Naive thymus-derived CD4-positive, alpha-beta T cell (primary cell): ENCODE measurements at regions not wholly inside any gene's neighbourhood (a gene's known extent, or its start where the extent isn't known, plus 50 kb on each side); places are given as distances from the start of the nearest gene placed in this dataset.

Experiments used
- ATAC-seq: fragments of 150-1000 bp; cut with Tn5 transposase; 2 replicates; pipeline ENCODE4 v1.10.0; 2021; ENCODE audit warnings: mild to moderate bottlenecking, moderate library complexity
- CTCF ChIA-PET: fragments of 350-600 bp; sonication (Branson Sonifier 250); formaldehyde crosslinking; loops from one replicate; lab custom pipeline; 2021; ENCODE audit warnings: antibody characterized with exemption; lab: Charles Lee
- POLR2A ChIA-PET: fragments of 350-600 bp; sonication (Branson Sonifier 250); formaldehyde crosslinking; loops from one replicate; lab custom pipeline; 2021; ENCODE audit warnings: antibody characterized with exemption, inconsistent platforms; lab: Charles Lee
- DNase-seq, 9 donors: peaks; one replicate each; pipeline versions ENCODE4 v3.0.0 to v3.0.0-alpha.2; 2020 to 2022; ENCODE audit warnings: mixed read lengths in 1 of 9
- H3K27ac ChIP-seq: one replicate; pipeline ENCODE4 v1.7.0; 2013; ENCODE audit warnings: mild to moderate bottlenecking, low read depth, low read length, moderate library complexity
- H3K27me3 ChIP-seq, 2 donors: one replicate each; pipeline ENCODE4 v1.7.0; 2013; ENCODE audit warnings: low read length in 2 of 2, mild to moderate bottlenecking in 2 of 2, moderate library complexity in 2 of 2; ENCODE audit not compliant: control insufficient read depth in 2 of 2, insufficient read depth in 2 of 2
- H3K36me3 ChIP-seq, 3 experiments: 1 replicate in 2 of 3; 2 replicates in 1 of 3; pipeline ENCODE4 v1.7.0; 2013; ENCODE audit warnings: low read length in 3 of 3, mild to moderate bottlenecking in 3 of 3, moderate library complexity in 1 of 3; ENCODE audit not compliant: insufficient read depth in 3 of 3, control insufficient read depth in 2 of 3
- H3K4me1 ChIP-seq, 2 donors: one replicate each; pipeline ENCODE4 v1.7.0; 2013; ENCODE audit warnings: low read length in 2 of 2, mild to moderate bottlenecking in 2 of 2, moderate library complexity in 1 of 2; ENCODE audit not compliant: control insufficient read depth in 2 of 2, insufficient read depth in 2 of 2
- H3K4me3 ChIP-seq: 2 replicates; pipeline ENCODE4 v1.7.0; 2013; ENCODE audit warnings: mild to moderate bottlenecking, low read length
- H3K9me3 ChIP-seq, 3 experiments: 1 replicate in 2 of 3; 2 replicates in 1 of 3; pipeline ENCODE4 v1.7.0; 2013; ENCODE audit warnings: low read length in 3 of 3; ENCODE audit not compliant: control insufficient read depth in 2 of 3
- H3K27ac Mint-ChIP-seq, 9 donors: one replicate each; pipeline ENCODE4 v1.8.0; 2020 to 2022; ENCODE audit warnings: mixed read lengths in 9 of 9, mild to moderate bottlenecking in 8 of 9, moderate library complexity in 5 of 9, inconsistent platforms in 2 of 9
- H3K27me3 Mint-ChIP-seq, 5 donors: one replicate each; pipeline ENCODE4 v1.8.0; 2021 to 2022; ENCODE audit warnings: mixed read lengths in 5 of 5, mild to moderate bottlenecking in 1 of 5
- H3K36me3 Mint-ChIP-seq, 5 donors: one replicate each; pipeline ENCODE4 v1.8.0; 2020 to 2022; ENCODE audit warnings: mixed read lengths in 5 of 5, mild to moderate bottlenecking in 3 of 5, inconsistent platforms in 1 of 5
- H3K4me1 Mint-ChIP-seq, 7 donors: one replicate each; pipeline ENCODE4 v1.8.0; 2020 to 2022; ENCODE audit warnings: mixed read lengths in 7 of 7, mild to moderate bottlenecking in 3 of 7, inconsistent platforms in 1 of 7
- H3K4me3 Mint-ChIP-seq, 10 donors: one replicate each; pipeline ENCODE4 v1.8.0; 2020 to 2022; ENCODE audit warnings: mild to moderate bottlenecking in 10 of 10, mixed read lengths in 10 of 10, moderate library complexity in 6 of 10, inconsistent platforms in 2 of 10
- H3K9me3 Mint-ChIP-seq, 11 donors: one replicate each; pipeline ENCODE4 v1.8.0; 2020 to 2022; ENCODE audit warnings: mixed read lengths in 11 of 11, mild to moderate bottlenecking in 4 of 11, inconsistent platforms in 1 of 11, moderate library complexity in 1 of 11
- intact Hi-C, 2 donors: fragments of 100-400 bp; cut with micrococcal nuclease; formaldehyde crosslinking; loops; one replicate each; pipeline ENCODE4 v1.15.1; 2023

DNA sequence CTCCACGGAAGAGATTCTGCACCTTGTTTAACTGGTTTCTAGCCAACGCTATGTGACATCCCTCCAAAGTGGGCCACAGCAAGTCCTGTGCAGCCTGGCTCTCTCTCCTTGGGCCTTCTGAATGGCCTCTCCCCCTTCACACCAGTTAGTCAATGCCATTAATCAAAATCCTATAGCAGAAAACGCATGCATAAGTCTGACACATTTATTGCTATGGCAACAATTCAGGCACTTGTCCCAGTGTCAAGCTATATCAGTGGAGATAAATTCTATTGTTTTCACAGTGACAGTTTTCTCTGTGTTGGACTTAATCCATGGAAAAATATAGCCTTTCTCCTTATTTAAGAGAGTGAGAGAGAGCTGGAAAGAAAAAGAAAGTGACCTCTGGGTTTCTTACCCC is 87.2 kb upstream of the TOX3 start:
- Mint-ChIP-seq H3K4me1 (no peaks in the 10 kb centered on the region), H3K36me3 (peaks cover 0 to 4% (median 0%) of the 10 kb centered on the region in 5 donors), H3K27ac (no peak overlapping the region), H3K27me3 (no peaks in the 10 kb centered on the region), H3K4me3 (no peak overlapping the region), H3K9me3 (peaks cover 3 to 38% (median 14%) of the 10 kb centered on the region in 11 donors)
- peaks cover 0 to 3% (median 0%) of the 10 kb centered on the region in 3 experiments for H3K9me3 ChIP-seq
- ChIA-PET POLR2A (no interaction called here), CTCF (no interaction called here)
- H3K36me3 ChIP-seq: no peaks in the 10 kb centered on the region
- ATAC-seq (no peak), DNase-seq (no peak)
- intact Hi-C loops: no loop called here
- no peak overlapping the region for H3K27ac ChIP-seq
- no peak overlapping the region for H3K4me3 ChIP-seq
- no peaks in the 10 kb centered on the region for H3K4me1 ChIP-seq
- no peaks in the 10 kb centered on the region for H3K27me3 ChIP-seq

- H3K36me3 Mint-ChIP-seq: peaks cover 0 to 4% (median 0%) of the 10 kb centered on the region in 5 donors
- no peak overlapping the region for H3K4me3 Mint-ChIP-seq
- ATAC-seq: no peak
- no peaks in the 10 kb centered on the region for H3K4me1 ChIP-seq
- ChIA-PET CTCF (no interaction called here), POLR2A (no interaction called here)
- H3K9me3 Mint-ChIP-seq: peaks cover 3 to 40% (median 14%) of the 10 kb centered on the region in 11 donors
- no peaks in the 10 kb centered on the region for H3K36me3 ChIP-seq
- no peak overlapping the region for H3K27ac ChIP-seq
- DNase-seq: no peak
- no peaks in the 10 kb centered on the region for H3K4me1 Mint-ChIP-seq
- intact Hi-C loops: no loop called here
- H3K27me3 Mint-ChIP-seq: no peaks in the 10 kb centered on the region
- H3K9me3 ChIP-seq: peaks cover 0 to 3% (median 0%) of the 10 kb centered on the region in 3 experiments
- no peak overlapping the region for H3K4me3 ChIP-seq
- H3K27me3 ChIP-seq: no peaks in the 10 kb centered on the region
- no peak overlapping the region for H3K27ac Mint-ChIP-seq
Observed at GRCh38 chr16:52633230-52633629, 86.3 kb upstream of the TOX3 start.

- CTCF ChIA-PET: no interaction called here
Observed at GRCh38 chr16:52631711-52632110, 84.8 kb upstream of the TOX3 start.

DNA sequence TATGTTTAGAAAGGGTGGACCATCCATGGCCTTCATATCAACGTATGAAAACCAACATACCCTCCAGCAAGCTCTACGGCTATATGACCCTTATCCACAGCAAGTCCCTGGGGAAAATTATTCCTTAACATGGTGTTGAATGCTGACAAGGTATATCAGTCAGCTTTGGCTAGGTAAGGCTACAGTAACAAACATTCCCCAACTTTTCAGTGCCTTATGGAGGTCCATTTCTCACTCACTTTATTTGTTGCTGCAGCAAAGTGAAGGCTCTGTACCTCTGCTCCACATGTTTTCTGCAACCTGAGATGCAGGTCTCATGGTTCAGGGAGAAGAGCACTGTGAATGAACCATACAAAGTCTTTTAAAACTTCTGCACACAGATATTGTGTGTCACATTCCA is 83.8 kb upstream of the TOX3 start:
- H3K4me1 Mint-ChIP-seq: no peaks in the 10 kb centered on the region
- no peak overlapping the region for H3K27ac Mint-ChIP-seq
- POLR2A ChIA-PET: no interaction called here
- H3K4me3 ChIP-seq: no peak overlapping the region
- H3K4me1 ChIP-seq: no peaks in the 10 kb centered on the region
- H3K27me3 ChIP-seq: no peaks in the 10 kb centered on the region
- ATAC-seq (no peak), DNase-seq (no peak)
- H3K27ac ChIP-seq: no peak overlapping the region
- no peak overlapping the region for H3K4me3 Mint-ChIP-seq
- H3K9me3 ChIP-seq: peaks cover 0 to 3% (median 0%) of the 10 kb centered on the region in 3 experiments
- CTCF ChIA-PET: no interaction called here
- no peaks in the 10 kb centered on the region for H3K36me3 ChIP-seq
- no peaks in the 10 kb centered on the region for H3K36me3 Mint-ChIP-seq
- H3K9me3 Mint-ChIP-seq: peaks cover 2 to 25% (median 6%) of the 10 kb centered on the region in 11 donors
- H3K27me3 Mint-ChIP-seq: no peaks in the 10 kb centered on the region
- intact Hi-C loops: no loop called here

More at GRCh38 chr16:52631711-52632110, 84.8 kb upstream of the TOX3 start:
- Histone ChIP-seq H3K4me1 (no peaks in the 10 kb centered on the region), H3K27ac (no peak overlapping the region), H3K36me3 (no peaks in the 10 kb centered on the region), H3K9me3 (peaks cover 0 to 3% (median 0%) of the 10 kb centered on the region in 3 experiments), H3K4me3 (no peak overlapping the region), H3K27me3 (no peaks in the 10 kb centered on the region)
- Mint-ChIP-seq H3K27me3 (no peaks in the 10 kb centered on the region), H3K4me3 (no peak overlapping the region), H3K27ac (no peak overlapping the region), H3K9me3 (peaks cover 5 to 33% (median 11%) of the 10 kb centered on the region in 11 donors), H3K4me1 (no peaks in the 10 kb centered on the region), H3K36me3 (peaks cover 0 to 4% (median 0%) of the 10 kb centered on the region in 5 donors)
- ATAC-seq (no peak), DNase-seq (no peak)
- intact Hi-C loops: no loop called here
- POLR2A ChIA-PET: no interaction called here

DNA sequence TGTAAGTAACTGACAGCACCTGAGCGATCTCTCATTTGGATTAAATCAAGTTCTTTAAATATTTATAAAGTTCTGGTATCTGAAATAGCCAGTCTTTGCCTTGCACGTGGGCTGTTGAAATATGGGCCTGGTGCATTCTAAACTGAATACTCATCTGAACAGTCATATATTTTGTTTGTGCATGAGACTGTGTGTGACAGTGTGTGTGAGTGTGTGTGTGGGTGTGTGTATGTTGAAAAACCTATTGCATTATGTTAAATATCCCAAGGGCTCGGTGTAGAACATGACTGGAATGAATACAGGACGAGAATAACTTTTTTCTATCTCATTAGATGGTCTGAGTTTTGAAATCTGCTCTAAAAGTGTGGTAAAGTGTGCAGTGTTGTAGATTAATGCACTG is 82.4 kb upstream of the TOX3 start:
- DNase-seq (no peak), ATAC-seq (no peak)
- Mint-ChIP-seq H3K9me3 (peaks cover 0 to 20% (median 5%) of the 10 kb centered on the region in 11 donors), H3K4me1 (no peaks in the 10 kb centered on the region), H3K27me3 (peaks cover 0 to 5% (median 0%) of the 10 kb centered on the region in 5 donors), H3K36me3 (no peaks in the 10 kb centered on the region), H3K4me3 (no peak overlapping the region), H3K27ac (no peak overlapping the region)
- no peaks in the 10 kb centered on the region for H3K27me3 ChIP-seq
- H3K4me1 ChIP-seq: no peaks in the 10 kb centered on the region
- intact Hi-C loops: no loop called here
- no peaks in the 10 kb centered on the region for H3K36me3 ChIP-seq
- ChIA-PET POLR2A (no interaction called here), CTCF (no interaction called here)
- no peaks in the 10 kb centered on the region for H3K9me3 ChIP-seq
- H3K4me3 ChIP-seq: no peak overlapping the region
- H3K27ac ChIP-seq: no peak overlapping the region

GRCh38 chr16:52624891-52625290 is 77.9 kb upstream of the TOX3 start:
- DNase-seq (no peak), ATAC-seq (no peak)
- CTCF ChIA-PET: no interaction called here
- Mint-ChIP-seq H3K36me3 (no peaks in the 10 kb centered on the region), H3K27ac (peak overlapping the region in 1 of 9 donors; percentile 5), H3K9me3 (peaks cover 0 to 14% (median 3%) of the 10 kb centered on the region in 11 donors), H3K4me3 (no peak overlapping the region), H3K4me1 (no peaks in the 10 kb centered on the region), H3K27me3 (peaks cover 0 to 7% (median 0%) of the 10 kb centered on the region in 5 donors)
- intact Hi-C loops: no loop called here
- H3K9me3 ChIP-seq: no peaks in the 10 kb centered on the region
- H3K27ac ChIP-seq: no peak overlapping the region
- H3K36me3 ChIP-seq: no peaks in the 10 kb centered on the region
- no peaks in the 10 kb centered on the region for H3K4me1 ChIP-seq
- H3K4me3 ChIP-seq: no peak overlapping the region
- POLR2A ChIA-PET: no interaction called here
- H3K27me3 ChIP-seq: no peaks in the 10 kb centered on the region

- H3K9me3 Mint-ChIP-seq: peaks cover 0 to 21% (median 5%) of the 10 kb centered on the region in 11 donors
- H3K4me3 Mint-ChIP-seq: no peak overlapping the region
- ChIA-PET POLR2A (no interaction called here), CTCF (no interaction called here)
- Histone ChIP-seq H3K27me3 (no peaks in the 10 kb centered on the region), H3K27ac (no peak overlapping the region), H3K4me3 (no peak overlapping the region), H3K9me3 (no peaks in the 10 kb centered on the region), H3K36me3 (no peaks in the 10 kb centered on the region), H3K4me1 (no peaks in the 10 kb centered on the region)
- H3K36me3 Mint-ChIP-seq: no peaks in the 10 kb centered on the region
- intact Hi-C loops: no loop called here
- H3K4me1 Mint-ChIP-seq: no peaks in the 10 kb centered on the region
- DNase-seq (no peak), ATAC-seq (no peak)
- peaks cover 0 to 7% (median 0%) of the 10 kb centered on the region in 5 donors for H3K27me3 Mint-ChIP-seq
- H3K27ac Mint-ChIP-seq: no peak overlapping the region
Observed at GRCh38 chr16:52621651-52622050, 74.7 kb upstream of the TOX3 start.
